ENCODE measurements at regions not wholly inside any gene's neighbourhood (a gene's known extent, or its start where the extent isn't known, plus 50 kb on each side); places are given as distances from the start of the nearest gene placed in this dataset.

DNA sequence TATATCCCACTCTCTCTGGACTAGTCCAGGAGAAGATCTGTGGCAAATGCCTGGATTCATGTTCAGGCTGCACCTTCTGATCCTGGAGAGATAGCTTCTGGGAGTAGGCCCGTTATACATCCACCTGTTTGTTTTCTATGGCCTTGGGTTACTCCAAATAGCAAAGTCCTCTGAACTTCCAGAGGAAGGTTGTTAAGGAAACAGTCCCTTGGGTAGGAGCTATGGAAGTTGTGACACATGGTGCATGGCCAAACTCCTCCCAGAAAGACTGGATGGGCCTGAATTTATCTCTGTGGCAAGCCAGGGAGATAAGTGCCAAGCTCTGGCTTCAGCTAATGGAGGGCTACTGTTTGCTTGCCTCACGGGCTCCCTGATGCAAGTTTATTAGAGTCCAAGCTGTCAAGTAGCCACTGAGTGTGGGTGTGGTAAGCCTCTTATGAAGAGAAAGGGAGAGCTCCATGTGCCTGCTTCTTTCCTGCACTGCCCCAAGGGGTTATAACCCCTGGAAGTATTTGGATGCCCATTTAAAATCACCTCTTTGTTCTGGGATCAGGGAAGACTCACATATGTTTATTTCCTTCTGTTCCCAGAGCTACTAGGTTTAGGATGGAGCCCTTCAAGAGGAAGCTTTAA is 328.7 kb upstream of the ATP11B start:
- Histone ChIP-seq H3K36me3 (ENCODE audit: control insufficient read depth, insufficient read depth, low read length) (no peaks in the 10 kb centered on the region), H3K4me1 (ENCODE audit: control insufficient read depth, insufficient read depth, low read length, poor library complexity, severe bottlenecking) (no peaks in the 10 kb centered on the region), H3K4me3 (ENCODE audit: extremely low read depth, insufficient read depth, low read length, poor library complexity, severe bottlenecking) (no peak overlapping the region), H3K27ac (ENCODE audit: low read depth, low read length, severe bottlenecking) (no peak overlapping the region), H3K9me3 (ENCODE audit: control insufficient read depth, low read length) (no peaks in the 10 kb centered on the region)
- WGBS, 2 experiments (ENCODE audit: insufficient coverage in 2 of 2): 77 to 92% methylated on average over 2 of the region's 2 CpGs

DNA sequence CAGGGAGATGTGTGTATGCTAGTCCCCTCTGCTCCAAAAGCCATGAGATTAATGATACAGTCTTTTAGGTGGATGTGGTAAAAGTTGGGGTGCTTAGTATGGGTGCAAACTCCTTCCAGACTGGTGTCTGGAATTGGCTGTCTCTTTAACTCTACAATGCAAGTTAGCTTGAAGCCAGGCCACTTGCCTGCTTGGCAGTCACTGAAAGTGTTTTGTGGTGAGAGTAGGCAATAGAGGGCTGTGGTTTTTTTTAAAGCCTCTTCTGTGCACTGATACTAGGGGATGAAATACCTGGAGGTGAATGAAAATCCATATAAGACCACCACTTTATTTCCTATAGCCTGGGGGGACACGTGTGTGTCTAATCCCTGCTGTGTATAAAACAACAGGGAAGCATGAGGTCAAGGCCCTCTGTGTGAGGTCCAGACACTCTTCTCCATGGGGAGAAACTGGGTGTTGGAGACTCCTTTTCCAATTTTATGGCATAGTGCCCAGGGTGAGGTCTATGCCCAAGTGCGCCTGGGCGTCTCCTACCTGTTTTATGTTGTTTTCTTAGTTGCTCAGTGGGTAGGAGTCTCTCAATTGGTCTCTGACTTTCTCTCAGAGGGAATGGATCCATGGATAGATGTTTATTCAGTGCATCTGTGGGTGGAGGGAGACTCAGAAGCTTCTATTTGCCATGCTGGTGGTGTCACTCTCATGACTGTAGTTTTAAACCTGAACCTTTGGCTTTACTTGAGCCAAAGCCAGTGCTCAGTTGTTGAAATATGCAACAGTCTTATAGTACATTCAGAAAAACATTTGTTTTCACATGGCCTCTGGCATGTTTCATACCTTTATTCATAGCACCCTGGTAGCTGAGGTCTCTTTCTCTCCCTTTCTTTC is 327.8 kb upstream of the ATP11B start:
- H3K36me3 ChIP-seq (ENCODE audit: control insufficient read depth, insufficient read depth, low read length): no peaks in the 10 kb centered on the region
- no peak overlapping the region for H3K4me3 ChIP-seq (ENCODE audit: extremely low read depth, insufficient read depth, low read length, poor library complexity, severe bottlenecking)
- no peak overlapping the region for H3K27ac ChIP-seq (ENCODE audit: low read depth, low read length, severe bottlenecking)
- WGBS, 2 experiments (ENCODE audit: insufficient coverage in 2 of 2): 67 to 100% methylated on average over 1 of the region's 3 CpGs
- H3K9me3 ChIP-seq (ENCODE audit: control insufficient read depth, low read length): no peaks in the 10 kb centered on the region
- H3K4me1 ChIP-seq (ENCODE audit: control insufficient read depth, insufficient read depth, low read length, poor library complexity, severe bottlenecking): no peaks in the 10 kb centered on the region

- 100% methylated on average over 2 of the region's 2 CpGs; no CpG with 5 or more reads in 1 of the 2 experiments for WGBS, 2 experiments (ENCODE audit: insufficient coverage in 2 of 2)
- H3K9me3 ChIP-seq (ENCODE audit: control insufficient read depth, low read length): no peaks in the 10 kb centered on the region
Observed at GRCh38 chr3:182469086-182469485, 324.2 kb upstream of the ATP11B start.

DNA sequence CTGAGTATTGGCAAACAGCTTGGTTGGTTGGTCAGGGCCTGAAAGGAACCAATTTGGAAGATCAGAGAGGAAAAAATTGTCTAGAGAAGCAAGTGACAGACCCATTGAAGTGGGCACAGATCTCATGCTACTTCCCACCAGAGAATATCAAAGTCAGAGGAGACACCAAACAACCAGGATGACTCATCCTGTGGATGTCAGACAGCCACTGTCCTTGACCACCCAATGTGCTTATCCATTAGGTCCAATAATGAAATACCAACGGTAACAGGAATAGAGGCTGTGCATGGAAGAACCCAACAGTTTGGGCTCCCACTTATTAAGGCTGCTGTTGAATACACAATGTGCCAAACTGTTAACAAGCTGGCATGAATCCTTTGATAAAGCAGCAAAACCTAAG is 323.1 kb upstream of the ATP11B start:
- Histone ChIP-seq H3K27ac (ENCODE audit: low read depth, low read length, severe bottlenecking) (no peak overlapping the region), H3K4me3 (ENCODE audit: extremely low read depth, insufficient read depth, low read length, poor library complexity, severe bottlenecking) (no peak overlapping the region), H3K36me3 (ENCODE audit: control insufficient read depth, insufficient read depth, low read length) (no peaks in the 10 kb centered on the region), H3K9me3 (ENCODE audit: control insufficient read depth, low read length) (no peaks in the 10 kb centered on the region), H3K4me1 (ENCODE audit: control insufficient read depth, insufficient read depth, low read length, poor library complexity, severe bottlenecking) (no peaks in the 10 kb centered on the region)
- WGBS, 2 experiments (ENCODE audit: insufficient coverage in 2 of 2): 83 to 86% methylated on average over 1 of the region's 1 CpG

More at GRCh38 chr3:182469086-182469485, 324.2 kb upstream of the ATP11B start:
- H3K27ac ChIP-seq (ENCODE audit: low read depth, low read length, severe bottlenecking): no peak overlapping the region
- no peak overlapping the region for H3K4me3 ChIP-seq (ENCODE audit: extremely low read depth, insufficient read depth, low read length, poor library complexity, severe bottlenecking)
- H3K36me3 ChIP-seq (ENCODE audit: control insufficient read depth, insufficient read depth, low read length): no peaks in the 10 kb centered on the region
- no peaks in the 10 kb centered on the region for H3K4me1 ChIP-seq (ENCODE audit: control insufficient read depth, insufficient read depth, low read length, poor library complexity, severe bottlenecking)

DNA sequence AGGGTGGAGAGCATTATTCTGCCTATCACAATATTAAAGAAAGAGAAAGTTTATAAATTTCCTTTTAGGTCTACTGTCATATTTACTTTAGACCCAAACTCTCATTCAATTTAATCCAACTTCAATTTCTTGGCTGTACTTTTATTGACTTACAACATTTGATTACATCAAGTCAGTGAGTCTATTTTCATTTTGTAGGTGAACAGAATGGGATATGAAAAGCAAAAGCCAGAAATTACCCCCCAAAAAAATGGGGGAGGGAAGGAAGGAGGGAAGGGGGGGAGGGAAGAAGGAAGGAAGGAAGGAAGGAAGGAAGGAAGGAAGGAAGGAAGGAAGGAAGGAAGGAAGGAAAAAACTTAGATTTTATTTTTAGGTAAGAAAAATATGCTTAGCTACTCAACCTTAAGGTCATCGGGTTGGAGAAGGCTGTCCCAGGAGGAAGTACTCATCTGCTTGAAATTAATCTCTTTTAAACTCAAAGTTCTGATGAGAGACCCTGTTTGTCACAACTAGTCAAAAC is 320.1 kb upstream of the ATP11B start:
- Histone ChIP-seq H3K27ac (ENCODE audit: low read depth, low read length, severe bottlenecking) (no peak overlapping the region), H3K4me3 (ENCODE audit: extremely low read depth, insufficient read depth, low read length, poor library complexity, severe bottlenecking) (no peak overlapping the region), H3K4me1 (ENCODE audit: control insufficient read depth, insufficient read depth, low read length, poor library complexity, severe bottlenecking) (no peaks in the 10 kb centered on the region), H3K9me3 (ENCODE audit: control insufficient read depth, low read length) (no peaks in the 10 kb centered on the region), H3K36me3 (ENCODE audit: control insufficient read depth, insufficient read depth, low read length) (no peaks in the 10 kb centered on the region)
- WGBS, 2 experiments (ENCODE audit: insufficient coverage in 2 of 2): 100% methylated on average over 1 of the region's 1 CpG; no CpG with 5 or more reads in 1 of the 2 experiments

DNA sequence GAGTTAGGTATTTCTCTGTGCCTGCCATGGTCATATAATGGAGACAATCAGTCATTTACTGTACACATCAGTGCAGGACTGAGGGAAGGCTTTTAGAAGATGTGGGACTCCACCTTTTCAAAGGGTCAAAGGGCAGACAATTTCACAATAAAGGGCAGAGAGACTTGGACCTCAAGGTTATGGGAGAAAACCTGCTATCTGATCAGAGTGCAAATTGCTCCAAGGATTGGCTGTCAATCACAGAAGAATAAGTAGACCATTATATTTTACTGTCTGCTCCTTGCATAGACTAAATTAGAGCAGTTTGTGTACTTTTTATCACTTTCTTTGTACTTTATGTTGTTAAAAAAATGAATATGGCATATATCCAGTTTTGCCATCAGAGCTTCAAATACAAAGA is 314.9 kb upstream of the ATP11B start:
- H3K4me1 ChIP-seq (ENCODE audit: control insufficient read depth, insufficient read depth, low read length, poor library complexity, severe bottlenecking): no peaks in the 10 kb centered on the region
- H3K4me3 ChIP-seq (ENCODE audit: extremely low read depth, insufficient read depth, low read length, poor library complexity, severe bottlenecking): no peak overlapping the region
- no peak overlapping the region for H3K27ac ChIP-seq (ENCODE audit: low read depth, low read length, severe bottlenecking)
- H3K9me3 ChIP-seq (ENCODE audit: control insufficient read depth, low read length): no peaks in the 10 kb centered on the region
- no peaks in the 10 kb centered on the region for H3K36me3 ChIP-seq (ENCODE audit: control insufficient read depth, insufficient read depth, low read length)

- no peaks in the 10 kb centered on the region for H3K9me3 ChIP-seq (ENCODE audit: control insufficient read depth, low read length)
- 95 to 96% methylated on average over 4 of the region's 8 CpGs for WGBS, 2 experiments (ENCODE audit: insufficient coverage in 2 of 2)
- no peak overlapping the region for H3K4me3 ChIP-seq (ENCODE audit: extremely low read depth, insufficient read depth, low read length, poor library complexity, severe bottlenecking)
- H3K4me1 ChIP-seq (ENCODE audit: control insufficient read depth, insufficient read depth, low read length, poor library complexity, severe bottlenecking): no peaks in the 10 kb centered on the region
- no peaks in the 10 kb centered on the region for H3K36me3 ChIP-seq (ENCODE audit: control insufficient read depth, insufficient read depth, low read length)
- H3K27ac ChIP-seq (ENCODE audit: low read depth, low read length, severe bottlenecking): no peak overlapping the region
Observed at GRCh38 chr3:182479419-182480336, 313.6 kb upstream of the ATP11B start.

GRCh38 chr3:182482705-182483104 is 310.6 kb upstream of the ATP11B start:
- H3K9me3 ChIP-seq (ENCODE audit: control insufficient read depth, low read length): no peaks in the 10 kb centered on the region
- no peaks in the 10 kb centered on the region for H3K36me3 ChIP-seq (ENCODE audit: control insufficient read depth, insufficient read depth, low read length)
- 75 to 93% methylated on average over 2 to 3 of the region's 5 CpGs for WGBS, 2 experiments (ENCODE audit: insufficient coverage in 2 of 2)
- H3K27ac ChIP-seq (ENCODE audit: low read depth, low read length, severe bottlenecking): no peak overlapping the region
- no peaks in the 10 kb centered on the region for H3K4me1 ChIP-seq (ENCODE audit: control insufficient read depth, insufficient read depth, low read length, poor library complexity, severe bottlenecking)
- no peak overlapping the region for H3K4me3 ChIP-seq (ENCODE audit: extremely low read depth, insufficient read depth, low read length, poor library complexity, severe bottlenecking)

DNA sequence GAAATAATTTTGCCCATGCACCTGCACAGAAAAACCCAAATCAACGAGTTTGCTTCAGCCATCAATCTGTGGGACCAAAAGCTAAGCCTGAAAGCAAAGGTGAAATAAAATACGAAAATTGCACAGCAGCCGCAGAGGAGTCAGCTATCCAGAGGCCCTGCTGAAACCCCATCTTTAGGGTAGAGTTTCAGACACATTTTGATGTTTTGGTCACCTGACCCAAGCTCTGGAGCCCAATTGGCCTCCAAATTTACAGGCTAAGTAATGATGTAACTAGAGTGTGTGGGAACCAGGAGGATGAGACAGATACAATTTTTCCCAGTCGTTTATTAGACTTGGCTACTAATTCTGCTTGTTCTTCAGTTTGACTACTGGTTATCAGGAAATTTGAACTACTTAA is 308.6 kb upstream of the ATP11B start:
- no peak overlapping the region for H3K27ac ChIP-seq (ENCODE audit: low read depth, low read length, severe bottlenecking)
- H3K9me3 ChIP-seq (ENCODE audit: control insufficient read depth, low read length): no peaks in the 10 kb centered on the region
- no peak overlapping the region for H3K4me3 ChIP-seq (ENCODE audit: extremely low read depth, insufficient read depth, low read length, poor library complexity, severe bottlenecking)
- no peaks in the 10 kb centered on the region for H3K4me1 ChIP-seq (ENCODE audit: control insufficient read depth, insufficient read depth, low read length, poor library complexity, severe bottlenecking)
- 70 to 95% methylated on average over 3 of the region's 4 CpGs for WGBS, 2 experiments (ENCODE audit: insufficient coverage in 2 of 2)
- H3K36me3 ChIP-seq (ENCODE audit: control insufficient read depth, insufficient read depth, low read length): no peaks in the 10 kb centered on the region

DNA sequence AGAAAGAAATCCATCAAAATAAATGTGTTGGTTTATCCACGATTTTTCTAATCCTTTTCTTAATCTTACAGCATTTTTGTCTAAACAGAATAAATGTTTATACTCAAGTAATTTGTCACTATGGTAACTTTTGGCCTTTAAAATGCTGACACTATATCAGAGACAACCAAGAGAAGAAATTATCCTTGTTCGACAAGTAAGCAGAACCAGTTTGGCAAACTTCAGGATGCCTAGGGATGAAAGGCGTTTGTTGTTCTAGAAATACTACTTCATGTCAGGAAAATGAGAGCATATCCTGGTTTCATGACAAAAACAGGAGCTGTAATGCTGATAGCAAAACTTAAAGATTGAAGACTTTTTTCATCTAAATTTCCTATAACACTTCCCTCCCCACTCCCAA is 308.0 kb upstream of the ATP11B start:
- H3K4me3 ChIP-seq (ENCODE audit: extremely low read depth, insufficient read depth, low read length, poor library complexity, severe bottlenecking): no peak overlapping the region
- H3K4me1 ChIP-seq (ENCODE audit: control insufficient read depth, insufficient read depth, low read length, poor library complexity, severe bottlenecking): no peaks in the 10 kb centered on the region
- no peaks in the 10 kb centered on the region for H3K36me3 ChIP-seq (ENCODE audit: control insufficient read depth, insufficient read depth, low read length)
- WGBS, 2 experiments (ENCODE audit: insufficient coverage in 2 of 2): 64 to 90% methylated on average over 2 of the region's 3 CpGs
- H3K27ac ChIP-seq (ENCODE audit: low read depth, low read length, severe bottlenecking): no peak overlapping the region
- no peaks in the 10 kb centered on the region for H3K9me3 ChIP-seq (ENCODE audit: control insufficient read depth, low read length)

Measured in mesodermal cell (in vitro differentiated cells).